Left ventricle myocardium inferior (tissue), 1 donor: ENCODE measurements at regions not wholly inside any gene's neighbourhood (a gene's known extent, or its start where the extent isn't known, plus 50 kb on each side); places are given as distances from the start of the nearest gene placed in this dataset.

Source experiments
- DNase-seq: peaks from one replicate; pipeline ENCODE4 v3.0.0-alpha.2; 2020
- H3K27ac ChIP-seq: fragments of 200-600 bp; replicated peaks from 2 replicates; pipeline ENCODE4 v1.8.0; 2021
- H3K27me3 ChIP-seq: fragments of 200-600 bp; 2 replicates; pipeline ENCODE4 v1.8.0; 2021; ENCODE audit warnings: low read depth
- H3K36me3 ChIP-seq: fragments of 200-600 bp; 2 replicates; pipeline ENCODE4 v1.8.0; 2021
- H3K4me1 ChIP-seq: fragments of 200-600 bp; 2 replicates; pipeline ENCODE4 v1.8.0; 2021
- H3K4me3 ChIP-seq: fragments of 200-600 bp; 2 replicates; pipeline ENCODE4 v1.8.0; 2021; ENCODE audit warnings: mild to moderate bottlenecking, moderate library complexity
- H3K9me3 ChIP-seq: fragments of 200-600 bp; replicated peaks from 2 replicates; pipeline ENCODE4 v1.8.0; 2021
- intact Hi-C: fragments of 100-400 bp; cut with micrococcal nuclease; formaldehyde crosslinking; loops from one replicate; pipeline ENCODE4 v1.11.0; 2022
- TF ChIP-seq, protein P1 (sequence below): fragments of 200-600 bp; IDR thresholded peaks from 2 replicates; pipeline ENCODE4 v1.8.0; 2021; ENCODE audit warnings: antibody characterized with exemption, mild to moderate bottlenecking, borderline replicate concordance
- donor health status: DM: no; HTN: yes; CAD: no; lungs with severe emphysema.

DNA sequence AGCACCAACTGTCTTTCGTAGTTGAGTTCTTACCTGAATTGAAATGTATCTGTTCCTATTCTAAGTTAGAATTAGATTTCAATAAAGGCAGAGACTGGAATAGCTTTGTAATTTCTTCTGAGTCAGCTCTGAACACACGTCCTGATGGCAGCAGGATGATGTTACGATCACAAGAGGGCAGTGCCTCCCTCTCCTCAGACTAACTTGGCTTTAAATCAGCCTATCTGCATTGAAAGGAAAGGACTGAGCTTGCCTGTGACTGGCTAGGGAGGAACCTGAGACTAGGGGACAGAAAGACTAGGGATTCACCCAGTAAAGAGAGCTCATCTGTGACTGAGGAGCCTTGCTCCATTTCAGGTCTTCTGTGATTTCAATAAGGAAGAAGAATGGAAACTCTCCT lies 323.7 kb upstream of the OR4E1 start:
- Histone ChIP-seq H3K4me1 (no peaks in the 10 kb centered on the region), H3K27ac (no peak overlapping the region), H3K9me3 (no peaks in the 10 kb centered on the region), H3K4me3 (no peak overlapping the region), H3K36me3 (no peaks in the 10 kb centered on the region), H3K27me3 (peaks cover 4% of the 10 kb centered on the region)
- intact Hi-C loops: no loop called here
- no peak for DNase-seq
- TF ChIP-seq, protein P1, sequence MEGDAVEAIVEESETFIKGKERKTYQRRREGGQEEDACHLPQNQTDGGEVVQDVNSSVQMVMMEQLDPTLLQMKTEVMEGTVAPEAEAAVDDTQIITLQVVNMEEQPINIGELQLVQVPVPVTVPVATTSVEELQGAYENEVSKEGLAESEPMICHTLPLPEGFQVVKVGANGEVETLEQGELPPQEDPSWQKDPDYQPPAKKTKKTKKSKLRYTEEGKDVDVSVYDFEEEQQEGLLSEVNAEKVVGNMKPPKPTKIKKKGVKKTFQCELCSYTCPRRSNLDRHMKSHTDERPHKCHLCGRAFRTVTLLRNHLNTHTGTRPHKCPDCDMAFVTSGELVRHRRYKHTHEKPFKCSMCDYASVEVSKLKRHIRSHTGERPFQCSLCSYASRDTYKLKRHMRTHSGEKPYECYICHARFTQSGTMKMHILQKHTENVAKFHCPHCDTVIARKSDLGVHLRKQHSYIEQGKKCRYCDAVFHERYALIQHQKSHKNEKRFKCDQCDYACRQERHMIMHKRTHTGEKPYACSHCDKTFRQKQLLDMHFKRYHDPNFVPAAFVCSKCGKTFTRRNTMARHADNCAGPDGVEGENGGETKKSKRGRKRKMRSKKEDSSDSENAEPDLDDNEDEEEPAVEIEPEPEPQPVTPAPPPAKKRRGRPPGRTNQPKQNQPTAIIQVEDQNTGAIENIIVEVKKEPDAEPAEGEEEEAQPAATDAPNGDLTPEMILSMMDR: peak; percentile 15

- DNase-seq: no peak
- TF ChIP-seq, protein P1: no peak
- intact Hi-C loops: no loop called here
Measured at GRCh38 chr14:21995332-21995731, 321.7 kb upstream of the OR4E1 start.

GRCh38 chr14:21993837-21994236 lies 320.2 kb upstream of the OR4E1 start:
- no peaks in the 10 kb centered on the region for H3K4me1 ChIP-seq
- no peak overlapping the region for H3K4me3 ChIP-seq
- no peaks in the 10 kb centered on the region for H3K36me3 ChIP-seq
- H3K27ac ChIP-seq: no peak overlapping the region
- H3K9me3 ChIP-seq: no peaks in the 10 kb centered on the region
- DNase-seq: no peak
- TF ChIP-seq, protein P1: no peak
- peaks cover 28% of the 10 kb centered on the region for H3K27me3 ChIP-seq
- intact Hi-C loops: no loop called here

More at GRCh38 chr14:21995332-21995731, 321.7 kb upstream of the OR4E1 start:
- no peaks in the 10 kb centered on the region for H3K4me1 ChIP-seq
- H3K27ac ChIP-seq: no peak overlapping the region
- no peaks in the 10 kb centered on the region for H3K9me3 ChIP-seq
- peaks cover 22% of the 10 kb centered on the region for H3K27me3 ChIP-seq
- H3K4me3 ChIP-seq: no peak overlapping the region
- no peaks in the 10 kb centered on the region for H3K36me3 ChIP-seq

DNA sequence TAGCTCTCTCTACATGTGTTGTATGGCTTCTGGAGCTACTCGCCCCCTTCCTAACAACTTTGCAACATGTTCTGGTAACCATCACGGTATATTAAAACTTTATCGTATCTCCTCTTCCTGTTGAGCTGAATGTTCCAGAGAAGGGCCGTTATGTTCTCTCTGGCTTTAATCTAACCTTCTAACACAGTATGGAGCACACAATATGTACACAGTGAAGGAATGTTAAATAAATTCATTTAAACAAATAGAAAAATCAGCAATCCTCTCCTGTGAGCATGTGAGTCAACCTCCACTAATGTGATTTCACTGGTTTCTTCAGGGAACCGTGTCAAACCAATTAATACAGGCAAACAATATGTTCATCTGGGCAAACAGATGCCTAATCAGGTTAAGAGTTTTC lies 319.5 kb upstream of the OR4E1 start:
- Histone ChIP-seq H3K4me1 (no peaks in the 10 kb centered on the region), H3K9me3 (no peaks in the 10 kb centered on the region), H3K36me3 (no peaks in the 10 kb centered on the region), H3K27me3 (peaks cover 28% of the 10 kb centered on the region), H3K4me3 (no peak overlapping the region), H3K27ac (no peak overlapping the region)
- no peak for DNase-seq
- intact Hi-C loops: no loop called here
- TF ChIP-seq, protein P1: no peak

GRCh38 chr14:21991130-21991529 lies 317.5 kb upstream of the OR4E1 start:
- intact Hi-C loops: no loop called here
- DNase-seq: no peak
- no peaks in the 10 kb centered on the region for H3K4me1 ChIP-seq
- H3K27me3 ChIP-seq: peaks cover 28% of the 10 kb centered on the region
- TF ChIP-seq, protein P1: no peak
- no peaks in the 10 kb centered on the region for H3K9me3 ChIP-seq
- no peak overlapping the region for H3K4me3 ChIP-seq
- no peak overlapping the region for H3K27ac ChIP-seq
- no peaks in the 10 kb centered on the region for H3K36me3 ChIP-seq

- no peaks in the 10 kb centered on the region for H3K4me1 ChIP-seq
- H3K27ac ChIP-seq: no peak overlapping the region
- no peak overlapping the region for H3K4me3 ChIP-seq
- intact Hi-C loops: no loop called here
- H3K36me3 ChIP-seq: no peaks in the 10 kb centered on the region
- TF ChIP-seq, protein P1: peak; percentile 40
- no peak for DNase-seq
- peaks cover 34% of the 10 kb centered on the region for H3K27me3 ChIP-seq
- no peaks in the 10 kb centered on the region for H3K9me3 ChIP-seq
Measured at GRCh38 chr14:21990116-21990515, 316.5 kb upstream of the OR4E1 start.
